ENCODE measurements at regions not wholly inside any gene's neighbourhood (a gene's known extent, or its start where the extent isn't known, plus 50 kb on each side); places are given as distances from the start of the nearest gene placed in this dataset.
"Not testable (repeated sequence)": the region's sequence is repeated elsewhere in the genome, so short reads cannot be mapped to it uniquely, and the experiment has no call there.

DNA sequence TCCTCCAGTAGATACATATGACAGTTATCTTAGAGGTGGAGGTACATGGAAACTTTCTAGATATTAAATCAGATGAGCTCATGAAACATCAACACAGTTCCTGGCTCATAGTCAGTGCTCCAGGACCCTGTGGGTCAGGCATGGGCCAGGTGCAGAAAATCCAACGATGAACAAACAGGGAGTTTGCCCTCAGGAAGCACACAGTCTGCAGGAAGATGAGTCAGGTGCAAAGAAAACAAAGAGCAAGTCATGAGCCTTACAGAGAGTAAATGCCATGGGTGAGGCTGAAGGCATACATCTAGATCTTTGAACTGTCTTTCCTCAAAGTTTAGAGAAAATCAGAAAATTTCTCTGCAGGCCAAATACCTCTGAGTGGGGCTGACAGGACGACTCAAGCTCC lies 184.2 kb upstream of the TPM1 start:
- in situ Hi-C loops (cut with MboI; ENCODE audit: low pct_unique_long_range_greater_than_20kb, low sequenced_read_pairs) = no loop called here
- DNase-seq = no peak

DNA sequence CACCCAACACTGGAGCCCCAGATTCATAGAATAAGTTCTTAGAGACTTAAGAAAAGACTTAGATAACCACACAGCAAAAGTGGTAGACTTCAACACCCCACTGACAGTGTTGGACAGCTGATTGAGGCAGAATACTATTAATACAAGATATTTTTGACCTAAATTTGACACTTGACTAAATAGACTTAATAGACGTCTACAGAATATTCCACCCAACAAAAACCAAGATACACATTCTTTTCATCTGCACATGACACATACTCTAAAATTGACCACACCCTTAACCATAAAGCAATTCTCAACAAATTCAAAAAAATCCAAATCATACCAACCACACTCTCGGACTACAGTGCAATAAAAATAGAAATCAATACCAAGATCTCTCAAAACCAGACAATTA lies 179.8 kb upstream of the TPM1 start:
- in situ Hi-C loops (cut with MboI; ENCODE audit: low pct_unique_long_range_greater_than_20kb, low sequenced_read_pairs) = no loop called here
- DNase-seq = no peak

DNA sequence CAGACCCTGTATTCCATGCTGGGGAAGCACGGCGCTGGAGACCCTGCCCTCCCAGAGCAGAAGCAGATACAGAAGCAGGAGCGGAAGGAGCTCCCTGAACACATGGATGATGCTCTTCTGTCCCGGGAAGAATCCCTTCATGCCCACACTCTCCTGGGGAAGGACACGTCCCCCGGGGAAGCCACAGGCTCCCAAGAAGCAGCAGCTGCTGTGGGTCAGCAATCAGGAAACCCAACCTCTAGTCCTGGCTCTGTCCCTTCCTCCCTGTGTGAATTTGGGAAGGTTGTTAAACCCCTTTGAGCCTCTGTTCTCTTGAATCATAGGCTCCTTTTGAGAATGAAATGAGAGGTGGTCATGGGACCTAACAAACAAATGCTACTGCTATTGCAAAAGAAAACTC lies 176.2 kb upstream of the TPM1 start:
- in situ Hi-C loops (cut with MboI; ENCODE audit: low pct_unique_long_range_greater_than_20kb, low sequenced_read_pairs) = no loop called here

DNA sequence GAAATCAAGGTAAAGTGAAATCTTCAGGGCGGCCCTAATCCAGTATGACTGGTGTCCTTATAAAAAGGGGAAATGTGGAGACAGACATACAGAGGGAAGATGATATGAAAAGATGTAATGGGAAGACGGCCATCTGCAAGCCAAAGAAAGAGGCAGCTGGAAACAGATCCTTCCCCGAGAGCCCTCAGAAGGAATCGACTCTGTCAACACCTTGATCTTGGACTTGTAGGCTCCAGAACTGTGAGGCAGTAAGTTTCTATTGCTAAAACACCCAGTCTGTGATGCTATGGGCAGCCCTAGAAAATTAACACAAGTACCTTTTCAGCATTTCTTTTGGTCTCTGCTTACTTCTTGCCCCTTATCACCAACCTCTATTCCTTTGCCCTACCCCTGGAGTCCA lies 174.7 kb upstream of the TPM1 start:
- in situ Hi-C loops (cut with MboI; ENCODE audit: low pct_unique_long_range_greater_than_20kb, low sequenced_read_pairs) = no loop called here
- DNase-seq = no peak

More for the DNA sequence above, 176.2 kb upstream of the TPM1 start:
- no peak for DNase-seq

DNA sequence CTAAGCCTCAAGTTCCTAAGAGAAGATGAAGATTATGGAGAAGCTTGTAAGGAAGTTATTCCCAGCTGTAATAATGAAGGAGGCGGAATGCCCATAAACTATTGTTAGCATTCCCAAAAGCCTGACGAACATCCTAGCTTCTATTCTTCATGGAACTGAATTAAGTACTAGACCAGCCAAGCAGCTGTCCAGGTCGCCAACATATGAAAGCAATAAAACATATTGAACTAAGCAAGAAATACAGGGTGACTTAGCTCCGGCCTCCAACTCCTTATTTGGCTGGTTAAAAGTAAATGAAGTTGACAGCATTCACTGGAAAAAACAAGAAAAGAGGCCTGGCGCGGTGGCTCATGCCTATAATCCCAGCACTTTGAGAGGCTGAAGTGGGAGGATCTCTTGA lies 174.0 kb upstream of the TPM1 start:
- no peak for DNase-seq
- in situ Hi-C loops (cut with MboI; ENCODE audit: low pct_unique_long_range_greater_than_20kb, low sequenced_read_pairs) = no loop called here

DNA sequence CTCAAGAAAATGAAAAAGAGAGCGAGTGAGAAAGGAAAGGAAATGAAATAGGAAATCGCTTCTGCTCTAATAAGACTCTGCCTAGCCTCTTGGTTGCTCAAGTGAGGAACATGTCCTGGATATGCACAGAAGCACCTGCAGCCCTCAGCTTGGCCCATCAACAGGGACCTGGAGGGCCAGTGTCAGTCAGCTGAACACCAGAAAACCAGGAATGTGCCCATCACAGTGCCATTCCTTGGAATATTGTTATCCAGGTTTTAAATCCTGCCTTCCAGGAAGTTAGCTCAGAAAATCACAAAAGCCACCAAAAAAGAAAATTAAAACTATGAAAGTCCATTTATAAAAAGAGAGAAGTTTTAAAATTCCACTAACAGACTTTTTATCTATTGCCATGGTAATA lies 173.4 kb upstream of the TPM1 start:
- DNase-seq = no peak
- in situ Hi-C loops (cut with MboI; ENCODE audit: low pct_unique_long_range_greater_than_20kb, low sequenced_read_pairs) = no loop called here

DNA sequence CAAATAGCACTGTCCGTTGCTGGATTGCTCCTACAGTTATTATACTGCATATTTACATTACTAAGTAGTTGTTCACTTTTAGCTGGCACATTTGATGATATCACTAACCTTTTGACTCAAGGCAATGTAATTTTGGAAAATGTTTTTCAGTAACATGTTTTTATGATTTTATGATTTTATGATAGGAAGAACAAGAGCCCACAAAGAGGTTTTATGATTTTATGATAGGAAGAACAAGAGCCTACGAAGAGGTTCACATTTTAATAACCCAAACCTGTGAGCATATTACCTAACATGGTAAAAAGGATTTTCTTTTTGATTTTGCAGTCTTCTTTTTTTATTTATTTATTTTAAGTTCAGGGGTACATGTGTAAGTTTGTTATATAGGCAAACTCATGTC lies 172.3 kb upstream of the TPM1 start:
- no peak for DNase-seq
- in situ Hi-C loops (cut with MboI; ENCODE audit: low pct_unique_long_range_greater_than_20kb, low sequenced_read_pairs) = no loop called here

DNA sequence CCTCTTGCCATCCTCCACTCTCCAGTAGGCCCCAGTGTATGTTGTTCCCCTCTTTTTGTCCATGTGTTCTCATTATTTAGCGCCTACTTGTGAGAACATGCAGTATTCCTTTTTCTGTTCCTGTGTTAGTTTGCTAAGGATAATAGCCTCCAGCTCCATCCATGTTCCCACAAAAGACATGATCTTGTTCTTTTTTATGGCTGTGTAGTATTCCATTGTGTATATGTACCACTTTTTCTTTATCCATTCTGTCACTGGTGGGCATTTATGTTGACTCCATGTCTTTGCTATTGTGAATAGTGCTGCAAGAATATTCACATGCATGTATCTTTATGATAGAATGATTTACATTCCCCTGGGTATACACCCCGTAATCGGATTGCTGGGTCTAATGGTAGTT lies 171.8 kb upstream of the TPM1 start:
- in situ Hi-C loops (cut with MboI; ENCODE audit: low pct_unique_long_range_greater_than_20kb, low sequenced_read_pairs); DNase-seq: not testable (repeated sequence)

DNA sequence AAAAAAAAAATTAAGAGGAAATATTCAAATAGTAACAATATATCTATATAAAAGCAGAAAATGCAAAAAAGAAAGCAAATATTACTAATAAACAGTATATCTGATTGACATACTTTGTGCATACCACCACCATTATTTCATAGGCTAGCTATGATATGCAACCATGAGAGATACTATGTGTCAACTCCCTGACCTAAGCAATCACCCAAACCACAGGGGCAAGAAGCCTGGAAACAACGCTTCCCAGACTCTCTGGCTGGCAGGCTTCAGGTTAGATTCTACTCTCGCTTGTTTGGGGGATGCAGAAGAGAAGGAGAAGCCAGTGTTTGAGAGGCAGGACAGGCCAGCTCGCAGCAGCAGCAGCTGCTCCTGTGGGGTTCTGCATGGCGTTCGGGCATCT lies 169.3 kb upstream of the TPM1 start:
- DNase-seq = no peak
- in situ Hi-C loops (cut with MboI; ENCODE audit: low pct_unique_long_range_greater_than_20kb, low sequenced_read_pairs) = no loop called here

DNA sequence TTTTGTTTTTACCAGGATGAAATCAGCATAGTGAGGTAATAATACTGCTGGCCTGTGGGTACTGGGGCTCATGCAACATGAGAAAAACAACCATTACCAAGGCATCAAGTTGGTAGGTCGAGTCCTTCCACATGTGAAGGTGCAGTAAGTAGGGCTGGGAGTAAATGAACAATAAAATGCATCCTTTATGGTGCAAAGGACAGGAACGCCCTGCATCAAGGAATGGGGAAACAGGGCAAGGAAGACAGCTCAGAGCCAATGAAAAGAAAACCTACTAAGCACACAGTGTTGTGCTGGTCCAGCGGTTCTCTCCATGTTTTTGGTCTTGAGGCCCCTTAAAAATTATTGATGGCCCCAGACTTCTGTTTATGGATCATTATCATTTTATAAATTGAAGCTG lies 168.5 kb upstream of the TPM1 start:
- no peak for DNase-seq
- in situ Hi-C loops (cut with MboI; ENCODE audit: low pct_unique_long_range_greater_than_20kb, low sequenced_read_pairs) = no loop called here

DNA sequence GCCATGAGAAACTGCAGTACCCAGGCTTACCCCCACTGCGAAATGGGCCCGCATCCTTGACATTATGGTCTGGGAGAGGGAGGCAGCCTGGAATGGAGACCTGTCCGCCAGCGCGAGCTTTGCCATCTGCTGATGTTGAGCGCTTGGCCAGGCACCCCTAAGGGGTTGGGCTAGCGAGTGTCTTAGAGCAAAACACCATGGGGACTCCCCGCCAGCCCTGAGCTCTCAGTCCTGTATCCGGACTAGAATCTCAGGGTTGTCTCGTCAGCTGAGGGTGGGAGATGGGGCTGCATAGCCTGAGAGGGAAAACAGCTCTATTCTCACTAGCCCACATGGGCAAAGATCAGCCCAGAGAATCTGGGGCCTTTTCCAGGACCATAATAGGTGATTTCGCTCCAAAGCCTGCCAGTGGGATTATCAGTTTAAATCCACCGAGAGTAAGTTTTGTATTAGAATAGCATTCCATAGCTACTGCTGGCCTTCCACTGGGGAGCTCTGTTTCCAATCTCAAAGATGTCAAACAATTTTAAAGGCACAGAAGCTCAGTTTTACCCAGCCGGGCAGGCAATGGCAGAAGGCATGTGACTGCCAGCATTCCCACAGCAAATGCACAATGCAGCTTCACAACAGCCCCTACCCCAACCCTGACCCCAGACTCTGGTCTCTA lies 167.5 kb upstream of the TPM1 start:
- in situ Hi-C loops (cut with MboI; ENCODE audit: low pct_unique_long_range_greater_than_20kb, low sequenced_read_pairs) = no loop called here
- no peak for DNase-seq

DNA sequence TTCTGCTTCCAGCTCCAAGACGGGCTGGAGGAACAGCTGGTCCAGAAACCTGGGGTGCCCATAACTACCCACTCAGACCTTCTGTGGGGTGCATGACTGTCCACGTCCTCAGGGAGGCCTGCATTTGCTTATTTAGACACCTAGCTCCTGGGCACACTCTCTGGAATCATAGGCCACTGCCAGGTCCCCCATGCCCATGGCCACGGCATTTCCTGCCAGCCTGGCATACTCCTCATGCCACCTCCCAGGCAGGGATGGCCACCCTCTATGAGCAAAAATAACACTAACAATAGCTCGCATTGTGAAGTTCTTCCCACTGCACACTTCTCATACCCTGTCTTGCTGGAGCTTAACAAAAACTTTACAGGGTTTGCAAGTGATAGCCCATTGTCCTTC lies 166.9 kb upstream of the TPM1 start:
- no peak for DNase-seq
- in situ Hi-C loops (cut with MboI; ENCODE audit: low pct_unique_long_range_greater_than_20kb, low sequenced_read_pairs) = no loop called here

DNA sequence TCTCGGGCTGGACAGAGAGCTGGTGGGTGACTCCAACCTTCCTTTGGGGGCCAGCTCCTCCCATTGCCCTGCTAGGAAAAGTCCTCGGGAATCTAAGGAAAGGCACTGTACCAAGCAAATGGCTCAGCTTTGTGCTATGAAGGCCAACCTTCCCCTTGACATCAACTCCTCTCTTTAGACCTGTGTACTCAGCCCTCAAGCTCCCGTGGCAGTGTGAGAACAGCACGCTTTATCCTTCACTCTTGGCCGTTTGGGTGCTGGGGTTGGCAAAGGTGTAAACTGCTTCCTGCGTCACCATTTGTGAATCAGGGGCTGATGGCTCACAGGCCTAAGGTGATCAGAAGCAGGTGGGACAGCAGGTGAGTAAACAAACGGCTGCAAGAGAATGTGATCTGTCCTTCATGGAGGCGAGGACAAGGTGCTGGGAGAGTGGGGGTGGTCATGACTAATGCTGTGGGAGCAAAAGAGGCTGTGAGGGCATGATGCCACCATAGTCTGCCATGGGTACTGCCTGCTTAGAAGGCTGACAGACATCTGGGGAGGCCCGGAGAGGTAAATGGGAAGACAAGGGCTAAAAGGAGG lies 165.2 kb upstream of the TPM1 start:
- no peak for DNase-seq
- in situ Hi-C loops (cut with MboI; ENCODE audit: low pct_unique_long_range_greater_than_20kb, low sequenced_read_pairs) = no loop called here

DNA sequence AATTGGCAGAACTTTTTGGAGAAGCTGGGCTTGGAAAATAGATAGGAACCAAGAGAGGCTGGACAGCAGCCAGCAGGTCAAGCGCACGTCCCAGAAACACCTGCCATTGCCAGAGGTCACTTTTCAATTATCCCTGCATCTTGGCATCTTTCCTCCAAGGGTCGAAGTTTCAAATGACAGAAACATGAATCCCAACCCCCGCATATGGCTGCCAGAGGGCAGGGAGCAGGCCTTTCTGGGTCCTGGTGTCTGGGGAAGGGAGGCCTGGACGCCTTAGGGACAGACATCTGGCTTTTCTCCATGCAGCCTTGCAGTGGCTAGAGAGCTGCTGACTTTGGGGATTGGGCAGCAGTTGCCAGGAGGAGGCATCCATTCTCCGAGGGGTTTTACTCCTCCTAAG lies 164.5 kb upstream of the TPM1 start:
- DNase-seq = no peak
- in situ Hi-C loops (cut with MboI; ENCODE audit: low pct_unique_long_range_greater_than_20kb, low sequenced_read_pairs) = no loop called here

DNA sequence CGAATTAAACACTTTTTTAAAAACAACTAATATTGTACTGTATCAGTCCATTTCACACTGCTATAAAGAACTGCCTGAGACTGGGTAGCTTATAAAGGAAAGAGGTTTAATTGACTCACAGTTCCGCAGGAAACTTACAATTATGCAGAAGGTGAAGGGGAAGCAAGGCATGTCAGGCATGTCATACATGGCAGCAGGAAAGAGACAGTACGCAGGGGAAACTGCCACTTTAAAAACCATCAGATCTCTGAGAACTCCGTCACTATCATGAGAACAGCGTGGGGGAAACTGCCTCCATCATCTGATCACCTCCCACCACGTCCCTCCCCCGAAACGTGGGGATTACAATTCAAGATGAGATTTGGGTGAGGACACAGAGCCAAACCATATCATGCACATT lies 162.8 kb upstream of the TPM1 start:
- in situ Hi-C loops (cut with MboI; ENCODE audit: low pct_unique_long_range_greater_than_20kb, low sequenced_read_pairs) = no loop called here
- peak; percentile 14 for DNase-seq

DNA sequence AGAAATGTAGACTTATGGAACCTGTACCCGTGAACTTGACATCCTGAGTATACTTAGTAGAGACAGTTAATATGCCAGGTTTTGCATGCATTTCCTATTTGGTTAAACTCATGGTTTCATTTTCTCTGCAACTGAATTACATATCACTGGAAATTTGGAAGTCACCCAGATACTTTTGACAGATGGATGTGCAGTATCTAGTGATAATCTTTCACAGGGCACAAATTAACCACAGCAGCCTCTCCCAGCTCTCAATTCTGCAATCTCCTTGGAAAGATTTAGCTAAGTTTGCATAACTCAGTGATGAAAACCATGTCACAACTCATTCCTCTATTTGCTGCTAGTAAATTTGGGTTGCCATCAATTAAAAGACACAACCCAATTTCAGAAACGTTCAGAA lies 162.3 kb upstream of the TPM1 start:
- no peak for DNase-seq
- in situ Hi-C loops (cut with MboI; ENCODE audit: low pct_unique_long_range_greater_than_20kb, low sequenced_read_pairs) = no loop called here

DNA sequence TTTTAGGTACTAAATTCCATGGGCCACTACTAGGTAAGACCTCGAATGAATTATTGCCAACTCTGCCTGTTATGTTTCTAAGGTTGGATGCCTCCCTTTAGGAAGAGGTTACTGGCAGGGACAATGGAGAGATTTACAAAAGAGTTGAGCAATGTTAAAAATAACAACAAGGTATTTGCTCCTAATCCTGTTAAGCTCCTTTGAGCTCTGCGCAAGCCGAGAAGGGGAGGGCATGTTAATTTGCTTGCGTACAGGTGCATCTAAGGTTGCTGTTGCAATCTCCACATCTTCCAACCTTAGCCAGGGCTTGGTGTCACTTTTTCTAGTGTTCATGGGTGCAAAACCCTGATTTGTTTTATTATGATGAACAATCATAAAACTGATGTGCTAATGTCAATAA lies 161.5 kb upstream of the TPM1 start:
- no peak for DNase-seq
- in situ Hi-C loops (cut with MboI; ENCODE audit: low pct_unique_long_range_greater_than_20kb, low sequenced_read_pairs) = no loop called here

DNA sequence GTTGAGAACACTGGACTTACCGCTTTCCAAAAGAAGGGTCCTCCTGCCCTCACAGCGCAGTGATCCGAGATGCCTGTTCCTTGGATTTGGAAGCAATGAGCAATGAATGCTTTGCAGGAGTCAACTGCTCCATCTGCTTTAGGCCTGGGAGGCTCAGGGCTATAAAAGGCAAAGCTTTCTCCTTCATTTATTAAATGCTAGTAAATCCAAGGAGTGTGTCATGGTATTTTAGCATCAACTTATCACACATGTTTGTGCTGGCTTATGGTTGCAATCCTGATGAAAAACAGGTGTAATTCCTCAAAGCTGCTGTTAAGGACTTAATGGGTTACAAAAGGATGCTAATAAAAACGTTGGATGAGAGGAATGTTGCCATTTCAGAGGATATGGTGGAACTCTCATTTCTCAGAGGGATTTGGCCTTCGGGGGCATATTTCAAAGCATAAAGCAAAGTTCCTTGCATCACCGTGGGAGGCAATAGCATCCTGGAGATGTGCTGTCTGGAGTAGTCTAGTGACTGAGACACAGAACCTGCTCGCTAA lies 158.5 kb upstream of the TPM1 start:
- in situ Hi-C loops (cut with MboI; ENCODE audit: low pct_unique_long_range_greater_than_20kb, low sequenced_read_pairs) = no loop called here
- DNase-seq = no peak

DNA sequence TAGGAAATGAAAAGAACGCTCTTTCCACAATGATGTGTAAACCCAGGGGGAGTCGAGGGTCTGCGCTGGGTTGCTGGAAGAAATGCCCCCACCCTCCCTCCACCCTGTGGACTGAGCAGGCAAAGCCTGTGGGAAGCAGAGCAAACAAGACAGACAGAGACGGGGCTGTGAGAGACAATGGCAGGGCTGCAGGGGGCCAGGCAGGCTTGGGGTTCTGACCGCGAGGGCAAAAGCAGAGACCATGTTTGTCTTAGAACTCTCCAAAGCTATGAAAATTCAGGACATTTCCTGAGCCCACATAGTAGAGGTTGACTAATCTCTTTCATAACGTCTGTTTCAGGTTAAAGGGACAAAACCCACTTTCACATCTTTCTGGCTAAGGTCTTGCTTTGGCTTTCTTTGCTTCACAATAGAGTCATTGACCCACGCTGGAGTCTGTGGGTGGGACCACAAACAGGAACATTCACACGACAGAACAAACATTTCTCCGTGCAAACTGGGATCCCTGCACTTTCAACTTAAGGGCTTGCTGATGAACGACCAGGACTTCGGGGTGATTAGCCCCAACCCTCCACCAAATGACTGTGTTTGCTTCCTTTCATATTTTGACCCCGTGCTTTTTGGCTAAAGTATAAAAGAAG lies 156.0 kb upstream of the TPM1 start:
- in situ Hi-C loops (cut with MboI; ENCODE audit: low pct_unique_long_range_greater_than_20kb, low sequenced_read_pairs) = no loop called here
- DNase-seq = no peak

DNA sequence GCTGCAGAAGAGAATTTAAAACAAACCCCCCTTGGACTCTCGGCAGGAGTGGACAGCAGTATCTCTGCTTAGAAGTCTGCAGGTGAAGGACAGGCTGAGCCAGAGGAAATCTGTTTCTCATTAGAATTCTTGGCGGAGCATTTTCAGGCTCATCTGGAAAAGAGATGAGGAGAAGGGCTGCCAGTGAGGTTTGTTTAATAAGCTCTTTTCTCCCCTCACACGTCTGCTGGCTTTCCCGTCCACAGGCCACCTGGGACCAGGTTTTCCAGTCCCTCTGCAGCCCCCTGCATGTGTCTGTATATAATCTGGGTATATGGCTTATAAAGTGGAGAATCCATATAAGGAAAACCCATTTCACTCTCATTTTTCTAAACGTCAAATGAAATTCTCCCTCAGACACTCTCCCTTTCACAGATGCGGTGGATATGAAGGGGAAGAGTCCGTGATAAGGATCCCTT lies 155.4 kb upstream of the TPM1 start:
- in situ Hi-C loops (cut with MboI; ENCODE audit: low pct_unique_long_range_greater_than_20kb, low sequenced_read_pairs) = no loop called here
- DNase-seq = no peak

DNA sequence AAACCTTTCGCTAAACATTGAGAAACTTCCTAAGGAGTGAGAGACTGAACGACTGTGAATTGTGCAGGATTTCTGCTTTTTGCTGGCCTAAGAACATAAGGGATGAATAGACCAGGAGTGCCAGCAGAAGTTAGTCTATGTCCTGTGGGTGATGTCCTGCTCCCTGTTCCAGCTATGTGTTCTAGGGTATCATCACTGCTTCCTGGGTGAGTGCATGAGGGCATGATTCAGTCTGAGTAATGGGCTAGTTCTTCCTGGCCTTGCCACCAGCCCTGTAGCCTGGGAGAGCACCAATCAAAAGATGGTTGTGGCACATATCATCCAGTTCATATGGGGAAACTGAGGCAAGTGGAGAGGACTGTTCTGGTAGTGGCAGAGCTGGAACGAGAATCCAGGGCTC lies 153.9 kb upstream of the TPM1 start:
- no peak for DNase-seq
- in situ Hi-C loops (cut with MboI; ENCODE audit: low pct_unique_long_range_greater_than_20kb, low sequenced_read_pairs) = no loop called here

Data from KBM-7 (cell line).